GM19025 (cell line): ENCODE measurements at regions not wholly inside any gene's neighbourhood (a gene's known extent, or its start where the extent isn't known, plus 50 kb on each side); places are given as distances from the start of the nearest gene placed in this dataset.
A peak's percentile ranks its signal among the peaks of the same experiment; 100 is the strongest.

Experiments used
- ATAC-seq: cut with Tn5 transposase; IDR thresholded peaks from one replicate; pipeline ENCODE4 v1.9.1; 2021; ENCODE audit warnings: mild to moderate bottlenecking, low read depth, moderate library complexity; ENCODE audit not compliant: unreplicated experiment

DNA sequence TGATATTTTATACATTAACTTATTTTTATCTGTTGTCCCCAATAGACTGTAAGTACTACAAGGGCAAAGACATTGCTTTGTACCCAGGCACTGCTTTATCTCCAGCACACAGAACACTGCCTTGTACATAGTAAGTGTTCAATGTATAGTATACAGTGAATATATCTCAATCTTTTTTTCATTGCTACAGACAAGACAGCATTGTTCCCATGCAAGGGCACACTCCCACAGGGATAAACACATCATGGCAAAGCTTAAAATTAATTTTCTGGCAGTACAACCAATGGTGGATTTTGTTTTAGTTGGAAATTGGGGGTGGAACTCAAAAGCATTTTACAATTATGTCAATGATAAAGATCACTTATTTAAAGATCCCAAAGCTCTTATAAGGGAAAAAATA, 112.3 kb upstream of the EEA1 start:
- ATAC-seq, result no peak

DNA sequence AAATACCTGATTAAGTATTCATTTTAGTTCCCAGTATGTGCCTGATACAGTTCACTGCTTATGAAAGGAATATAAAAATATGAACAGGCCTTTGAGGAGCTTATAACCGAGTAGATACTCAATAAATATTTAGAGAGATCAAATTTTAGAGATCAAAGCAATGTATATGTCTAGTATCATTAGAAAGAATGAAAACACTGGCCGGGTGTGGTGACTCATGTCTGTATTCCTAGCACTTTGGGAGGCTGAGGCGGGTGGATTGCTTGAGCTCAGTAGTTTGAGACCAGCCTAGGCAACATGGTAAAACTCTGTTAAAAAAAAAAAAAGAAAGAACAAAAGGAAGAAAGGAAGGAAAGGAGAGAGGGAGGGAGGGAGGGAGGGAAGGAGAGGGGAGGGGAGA, 113.2 kb upstream of the EEA1 start:
- no peak for ATAC-seq

DNA sequence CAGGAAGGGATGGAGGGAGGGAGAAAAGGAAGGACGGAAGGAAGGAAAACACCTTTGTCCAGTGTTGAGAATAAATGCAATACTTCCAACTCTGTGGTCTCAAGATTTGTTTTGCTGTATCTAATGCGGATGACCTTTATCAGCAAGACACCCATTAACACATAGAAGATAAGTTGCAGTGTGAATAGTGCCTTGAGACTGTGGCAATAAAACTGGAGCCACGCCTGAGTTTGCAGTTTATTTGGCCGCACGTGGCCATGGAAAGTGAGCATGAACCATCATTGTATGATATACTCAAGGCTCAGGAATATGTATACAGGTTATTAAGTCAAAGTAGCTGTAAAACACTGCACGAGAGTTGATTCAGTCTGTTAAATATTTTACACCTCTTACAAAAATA, 113.6 kb upstream of the EEA1 start:
- ATAC-seq, result no peak

DNA sequence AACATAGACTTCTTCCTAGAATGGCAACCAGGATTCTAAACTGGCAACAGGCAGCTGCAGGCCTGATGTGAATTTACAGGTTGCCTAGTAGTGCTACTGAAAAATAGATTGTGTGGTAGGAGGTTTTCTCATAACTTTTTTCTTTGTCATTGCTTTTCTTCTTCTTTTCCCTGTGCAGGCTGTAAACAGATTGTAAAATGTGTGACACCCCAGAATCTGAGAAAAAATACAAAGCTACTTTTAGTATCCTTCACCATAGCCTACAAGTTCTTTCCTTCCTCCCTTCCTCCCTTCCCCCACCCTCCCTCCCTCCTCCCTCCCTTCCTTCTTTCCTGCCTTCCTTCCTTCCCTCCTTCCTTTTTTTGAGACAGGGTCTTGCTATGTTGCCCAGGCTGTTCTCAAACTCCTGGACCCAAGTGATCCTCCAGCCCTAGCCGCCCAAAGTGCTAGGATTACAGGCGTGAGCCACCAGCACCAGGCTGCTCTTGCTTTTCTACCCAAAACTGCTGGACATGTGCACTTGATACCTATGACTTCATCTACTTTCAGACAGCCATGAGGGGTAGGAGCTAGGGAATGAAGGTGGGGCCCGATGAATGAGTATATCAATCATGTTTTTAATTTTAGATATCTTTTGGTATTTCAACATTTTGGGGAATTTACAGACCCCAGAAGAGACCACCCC, 114.2 kb upstream of the EEA1 start:
- ATAC-seq, result no peak

DNA sequence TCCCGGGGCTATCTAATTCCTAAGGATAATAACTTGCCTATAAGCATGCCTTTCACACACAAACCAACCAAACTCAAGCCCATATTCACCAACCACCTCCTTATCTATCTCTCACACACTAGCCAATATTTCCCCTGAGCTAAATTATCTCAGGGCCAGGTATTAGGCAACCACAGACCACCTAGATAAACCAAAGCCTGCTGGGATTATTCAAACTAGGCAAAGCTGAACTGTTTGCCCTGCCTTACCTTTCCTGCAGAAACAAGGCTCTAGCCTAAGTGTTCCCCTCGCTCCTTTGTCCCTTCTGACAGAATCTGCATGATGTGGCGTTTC, 114.7 kb upstream of the EEA1 start:
- no peak for ATAC-seq

DNA sequence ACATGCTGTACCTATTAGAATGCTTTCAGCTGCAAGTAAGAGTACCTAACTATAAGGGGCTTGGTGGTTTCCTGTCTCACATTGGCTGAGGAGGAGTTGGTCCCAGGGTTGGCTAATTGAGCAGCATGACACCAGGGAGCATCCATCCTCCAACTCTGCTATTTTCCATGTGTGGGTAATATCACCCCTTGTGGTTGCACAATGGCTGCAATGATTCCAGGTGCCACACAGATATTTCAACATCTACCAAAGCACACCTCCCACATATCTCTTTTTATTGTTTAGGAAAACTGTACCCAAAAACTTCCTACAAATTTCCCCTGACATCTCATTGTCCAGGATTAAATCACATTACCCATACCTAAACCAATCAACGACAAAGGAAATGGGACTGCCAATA, 118.0 kb upstream of the EEA1 start:
- no peak for ATAC-seq

DNA sequence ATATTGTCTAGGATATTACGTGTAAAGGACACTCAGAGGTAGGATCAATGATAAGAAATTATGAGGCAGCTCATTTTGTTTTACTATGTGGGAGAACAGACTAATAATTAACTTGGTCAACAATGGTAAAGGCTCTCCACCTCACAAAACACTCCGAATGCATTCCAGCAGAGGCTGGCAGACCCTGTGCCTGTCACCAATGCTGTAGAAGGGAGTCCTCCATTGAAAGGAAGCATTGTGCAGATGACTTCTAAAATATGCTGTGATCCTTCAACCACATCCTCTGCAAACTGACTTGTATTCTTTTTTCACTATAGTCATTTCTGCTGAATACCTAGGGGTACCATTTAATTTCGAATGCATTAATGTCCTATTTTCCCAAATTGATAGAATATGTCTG, 119.6 kb upstream of the EEA1 start:
- no peak for ATAC-seq

DNA sequence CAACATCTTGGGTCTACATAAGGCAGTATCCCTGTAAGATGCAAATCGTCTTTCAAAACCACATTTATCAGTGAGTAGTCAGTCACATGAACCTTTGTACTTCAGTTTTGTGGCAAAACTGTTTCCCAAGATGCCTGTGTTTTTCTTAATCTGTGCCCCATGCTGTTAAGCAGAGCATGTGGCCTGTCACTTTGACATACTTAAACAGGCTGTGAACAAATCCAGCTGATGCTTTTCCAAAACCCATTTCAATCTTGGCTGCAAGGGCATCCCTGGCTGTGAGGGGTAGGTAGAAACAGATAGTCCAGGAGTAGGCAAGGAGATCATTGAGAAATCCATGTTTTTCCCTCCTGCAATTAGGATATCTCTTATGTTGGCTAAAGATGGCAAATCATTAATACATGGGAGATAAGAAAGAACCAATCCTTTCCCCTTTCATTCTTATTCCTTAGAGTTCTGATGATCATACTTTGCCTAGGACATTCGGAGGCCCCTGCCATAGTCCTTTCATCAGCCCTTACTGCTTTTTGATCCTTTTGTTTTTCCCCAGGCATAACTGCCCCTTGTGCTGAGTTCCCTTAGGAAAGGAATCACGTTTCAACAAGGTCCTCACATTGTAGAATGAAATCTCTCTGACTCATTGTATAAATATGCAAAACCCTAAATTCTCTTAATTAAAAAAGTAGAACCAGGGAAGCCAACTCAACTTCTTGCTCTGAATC, 121.1 kb upstream of the EEA1 start:
- no peak for ATAC-seq

DNA sequence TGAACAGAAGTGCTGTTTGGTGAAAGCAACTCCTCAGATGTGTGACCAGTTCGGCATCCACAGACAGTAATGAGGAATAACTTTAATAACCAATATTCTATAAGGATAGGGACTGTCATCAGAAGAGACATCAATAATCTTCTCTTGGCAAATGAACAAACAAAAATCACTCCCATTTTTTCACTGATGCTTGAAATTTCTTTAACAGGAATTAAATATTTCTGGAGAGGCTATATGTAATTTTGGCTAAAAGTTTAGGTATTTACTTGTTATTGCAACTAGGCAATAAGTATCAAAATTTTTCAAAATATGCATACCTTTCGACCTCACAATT, 121.6 kb upstream of the EEA1 start:
- ATAC-seq, result no peak

DNA sequence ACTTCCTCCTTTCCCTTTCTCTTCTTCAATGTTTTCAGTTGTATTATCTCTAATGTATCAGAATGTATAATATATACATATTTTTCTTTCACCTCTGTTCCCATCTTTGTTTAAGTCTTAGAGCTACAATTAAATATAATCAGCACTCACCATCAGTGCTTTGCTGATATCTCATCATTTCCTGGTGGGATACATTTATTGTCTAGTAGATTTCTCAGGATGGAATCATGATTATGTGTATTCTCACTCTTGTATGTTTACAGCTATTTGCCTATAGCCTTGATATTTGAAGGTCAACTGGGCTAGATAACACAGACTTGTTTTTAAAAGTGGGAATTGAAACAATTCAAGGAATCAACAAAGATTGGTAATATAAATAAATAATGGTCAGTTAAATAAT, 124.9 kb upstream of the EEA1 start:
- no peak for ATAC-seq

DNA sequence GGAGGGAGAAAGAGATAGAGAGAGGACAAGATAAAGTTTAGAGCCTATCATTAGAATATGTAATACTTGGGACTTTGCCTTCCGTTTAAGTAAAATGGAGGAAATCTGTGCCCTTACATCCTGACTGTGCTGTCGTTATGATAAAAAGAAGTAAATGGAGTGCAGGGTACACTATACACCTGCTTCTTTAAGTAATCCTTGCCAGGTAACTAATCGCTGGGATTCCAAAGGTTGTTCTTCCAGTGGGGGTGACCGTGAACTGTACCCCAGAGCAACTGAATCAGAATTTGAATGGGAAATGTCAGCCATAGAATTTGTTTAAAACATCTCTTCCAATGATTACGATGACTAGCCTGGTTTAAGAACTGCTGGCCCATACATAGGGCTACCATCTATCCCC, 126.1 kb upstream of the EEA1 start:
- ATAC-seq, result no peak

DNA sequence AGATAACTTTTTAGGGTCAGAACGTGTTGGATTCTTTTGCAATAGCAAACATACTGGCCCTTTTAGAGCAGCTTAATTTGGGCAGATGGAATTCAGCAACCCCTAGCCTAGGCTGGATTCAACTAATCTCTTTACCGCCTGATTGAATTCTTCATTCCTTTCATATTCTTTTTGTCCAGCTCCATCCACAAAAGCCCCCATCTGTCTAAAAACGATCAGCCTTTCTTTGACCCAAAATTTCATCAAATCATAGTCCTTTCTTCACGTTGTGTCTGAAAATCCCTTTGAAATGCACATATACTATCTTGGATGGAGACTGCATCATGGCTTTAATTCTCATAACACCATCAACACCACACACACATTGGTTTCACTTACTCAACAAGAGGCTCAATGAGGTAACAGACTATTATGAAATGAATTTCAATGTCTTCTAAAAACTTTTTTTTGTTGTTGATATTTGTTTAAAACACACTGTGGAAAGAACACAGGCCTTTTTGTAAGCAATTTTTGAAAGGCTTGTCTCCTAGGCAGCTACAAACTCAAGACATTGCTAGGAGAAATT, 128.0 kb upstream of the EEA1 start:
- ATAC-seq, result no peak

DNA sequence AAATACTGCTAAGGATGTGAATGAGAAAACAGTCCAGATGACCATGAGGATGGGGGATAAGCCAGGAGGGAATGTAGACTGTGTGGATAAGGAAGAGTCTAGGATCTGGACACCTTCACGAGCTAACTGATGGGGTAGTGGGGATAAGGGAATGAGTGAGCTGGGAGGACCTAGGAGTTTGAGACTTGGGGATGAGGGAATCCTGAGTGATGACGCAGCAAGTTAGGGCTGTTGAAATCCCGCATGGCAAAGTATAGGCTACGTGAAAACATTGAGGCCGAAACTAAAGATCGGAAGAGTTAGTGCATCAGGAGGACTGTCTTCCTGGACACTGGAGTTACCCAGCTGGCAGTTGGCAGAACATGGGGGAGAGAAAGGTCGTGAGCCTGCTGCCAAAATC, 129.2 kb upstream of the EEA1 start:
- no peak for ATAC-seq

DNA sequence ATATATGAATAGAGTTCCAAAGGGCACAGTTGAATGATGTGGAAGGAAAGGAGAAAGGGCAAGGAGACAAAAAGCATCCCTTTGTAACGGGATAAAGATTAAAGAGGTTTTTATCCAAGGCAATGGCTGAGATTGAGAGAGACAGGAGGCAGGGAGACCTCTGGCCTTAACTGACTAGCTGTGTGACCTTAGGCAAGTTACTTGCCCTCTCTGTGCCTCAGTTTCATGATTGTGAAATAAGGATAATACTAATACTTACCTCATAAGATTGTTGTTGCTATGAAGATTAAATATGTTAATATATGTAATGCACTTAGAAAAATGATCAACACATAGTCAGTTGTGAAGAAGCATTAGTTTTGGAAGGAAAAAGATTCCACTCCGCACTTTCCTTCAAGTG, 130.2 kb upstream of the EEA1 start:
- ATAC-seq, result no peak

DNA sequence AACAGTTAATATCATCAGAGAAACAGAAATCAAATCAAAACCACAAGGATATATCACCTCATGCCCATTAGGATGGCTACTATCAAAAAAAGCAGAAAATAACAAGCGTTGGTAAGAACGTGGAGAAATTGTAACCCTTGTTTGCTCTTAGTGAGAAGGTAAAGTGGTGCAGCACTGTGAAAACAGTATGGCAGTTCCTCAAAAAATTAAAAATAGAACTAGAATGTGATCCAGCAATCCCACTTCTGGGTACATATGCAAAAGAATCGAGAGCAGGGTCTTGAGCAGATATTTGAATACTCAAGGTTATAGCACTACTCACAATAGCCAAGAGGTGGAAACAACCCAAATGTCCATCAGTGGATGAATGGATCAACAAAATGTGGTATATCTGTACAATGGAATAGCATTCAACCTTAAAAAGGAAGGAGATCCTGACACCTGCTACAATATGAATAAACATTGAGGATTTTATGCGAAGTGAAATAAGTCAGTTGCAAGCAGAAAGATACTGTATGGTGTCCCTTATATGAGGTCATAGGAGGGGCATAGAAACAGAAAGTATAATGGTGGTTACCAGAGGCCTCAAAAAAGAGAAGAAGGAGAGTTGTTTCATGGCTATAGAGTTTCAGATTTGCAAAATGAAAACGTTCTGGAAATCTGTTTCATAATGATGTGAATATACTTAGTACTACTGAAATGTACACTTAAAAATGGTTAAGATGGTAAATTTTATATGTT, 131.0 kb upstream of the EEA1 start:
- peak; percentile 97 for ATAC-seq

DNA sequence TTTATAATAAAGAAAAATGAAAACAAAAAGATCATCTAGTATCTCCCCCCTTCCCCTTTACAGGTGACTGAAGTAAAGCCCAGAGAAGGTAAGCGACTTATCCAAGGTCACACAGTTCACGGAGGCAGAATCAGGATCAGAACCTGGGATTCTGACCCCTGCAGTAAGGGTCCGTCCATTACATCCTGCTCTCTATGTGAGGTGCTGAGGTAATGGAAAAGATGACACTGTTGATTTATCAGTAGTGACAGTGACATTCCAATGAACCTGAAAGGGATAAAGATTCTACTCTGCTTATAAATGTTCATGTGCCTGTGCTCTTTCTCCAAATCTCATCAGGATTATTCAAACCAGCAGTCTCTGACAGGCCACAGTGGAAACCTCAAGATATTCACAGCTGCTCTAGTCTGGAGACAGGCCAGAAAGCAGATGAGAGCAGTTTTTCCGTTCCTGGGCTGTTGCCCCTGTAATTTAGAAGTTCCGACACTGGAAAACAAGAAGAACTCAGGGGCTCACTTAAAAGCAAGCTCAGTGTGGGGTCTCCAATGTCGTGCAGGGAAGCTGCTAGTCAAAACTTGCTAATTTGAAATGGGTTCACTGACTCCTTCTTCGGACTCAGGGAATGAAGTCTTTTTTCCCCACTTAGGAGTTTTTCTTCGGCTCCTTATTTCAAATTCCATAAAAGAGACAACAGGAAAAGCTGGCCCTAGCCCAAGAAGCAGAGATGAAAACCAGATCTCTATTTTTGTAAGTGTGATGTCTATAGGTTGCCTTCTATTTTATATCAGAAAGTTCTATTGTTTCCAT, 131.8 kb upstream of the EEA1 start:
- ATAC-seq, result peak; percentile 20

DNA sequence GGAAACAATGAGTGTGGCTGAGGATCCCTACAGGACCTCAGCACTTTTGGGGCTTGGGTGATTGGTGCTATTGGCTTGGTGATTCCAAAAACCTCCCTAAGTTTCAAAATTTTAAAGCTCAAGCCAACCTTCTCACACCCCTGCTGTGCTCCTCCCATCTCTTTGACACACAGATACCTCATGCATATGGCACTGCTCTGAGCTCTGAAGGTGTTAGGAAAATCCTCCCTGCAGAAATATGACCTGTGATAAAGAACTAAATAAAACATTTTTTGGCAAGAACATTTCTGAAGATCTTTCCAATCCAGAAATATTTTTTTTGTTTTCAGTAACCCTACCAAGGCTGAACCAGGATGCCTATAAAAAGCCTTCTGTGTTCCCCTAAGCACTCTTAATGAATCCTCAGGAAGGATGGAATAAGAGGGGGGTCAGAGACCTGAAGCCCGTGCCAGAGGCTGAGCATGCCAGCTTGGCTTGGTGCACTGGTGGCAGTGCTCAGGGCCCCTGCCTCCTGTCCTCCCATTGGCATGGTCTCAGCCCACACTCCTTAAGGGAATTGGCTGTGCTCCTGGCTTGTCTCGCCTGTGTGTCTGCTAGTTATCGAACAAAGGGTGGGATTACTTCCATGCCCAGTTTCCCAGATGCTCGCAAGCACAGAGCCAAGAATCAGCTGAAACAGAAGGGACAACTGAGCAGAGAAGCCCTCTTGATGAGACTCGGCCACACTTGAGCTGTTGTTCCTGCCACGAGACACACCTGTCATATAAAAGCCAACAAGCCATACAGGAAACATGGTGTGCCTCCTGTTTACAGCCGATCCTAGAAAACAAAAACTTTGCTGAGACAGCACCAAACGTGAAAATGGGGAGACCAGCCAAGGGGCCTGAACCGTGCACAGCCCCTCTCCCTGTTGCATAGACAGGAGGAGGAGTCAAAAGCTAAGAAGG, 132.7 kb upstream of the EEA1 start:
- ATAC-seq, result no peak

DNA sequence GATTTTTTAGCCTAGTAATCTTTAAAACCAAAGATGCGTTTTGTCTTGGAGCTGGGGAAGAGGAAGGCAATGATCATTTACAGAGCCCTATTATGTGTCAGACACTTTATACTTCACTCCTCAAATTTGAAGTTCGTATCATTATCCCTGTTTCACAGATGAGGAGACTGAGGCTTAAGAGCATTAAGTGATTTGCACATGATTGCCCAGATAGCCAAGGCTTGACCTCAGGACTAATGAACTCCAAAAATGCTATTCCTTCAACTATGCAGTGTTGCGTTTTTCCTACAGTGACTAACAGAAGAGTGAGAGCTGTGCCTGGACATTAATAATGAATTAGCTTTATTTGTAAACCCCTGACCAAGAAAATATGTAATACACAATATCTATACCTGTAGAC, 136.8 kb upstream of the EEA1 start:
- no peak for ATAC-seq

DNA sequence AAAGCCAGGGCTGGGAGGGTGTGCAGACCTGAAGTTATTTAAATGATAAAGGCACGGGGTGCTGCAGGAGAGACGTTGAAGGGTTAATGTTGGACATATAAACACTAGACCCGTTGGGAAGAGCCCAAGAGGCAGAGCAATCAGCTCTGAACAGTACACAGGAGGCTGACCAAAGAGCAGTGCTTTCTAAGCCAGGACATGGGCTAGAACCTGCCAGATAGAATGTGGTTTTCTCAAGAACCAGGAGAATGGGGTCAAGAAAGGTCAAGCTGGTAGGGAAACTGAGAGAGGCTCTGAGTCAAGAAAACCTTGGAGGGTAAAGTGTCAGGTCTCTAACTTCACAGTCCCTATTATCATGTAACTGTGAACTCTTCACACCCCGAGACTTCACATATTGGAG, 143.2 kb upstream of the EEA1 start:
- no peak for ATAC-seq

DNA sequence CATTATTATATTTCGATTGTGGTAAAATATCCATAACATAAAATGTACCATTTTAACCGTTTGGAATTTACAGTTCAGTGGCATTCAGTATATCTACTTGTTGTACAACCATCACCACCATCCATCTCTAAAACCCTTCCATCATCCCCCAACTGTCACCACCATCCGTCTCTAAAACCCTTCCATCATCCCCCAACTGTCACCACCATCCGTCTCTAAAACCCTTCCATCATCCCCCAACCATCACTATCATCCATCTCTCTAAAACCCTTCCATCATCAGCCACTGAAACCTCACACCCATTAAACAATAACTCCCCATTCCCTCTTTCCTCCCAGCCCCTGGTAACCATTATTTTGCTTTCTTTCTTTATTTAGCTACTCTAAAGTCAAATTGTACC, 144.2 kb upstream of the EEA1 start:
- ATAC-seq, result no peak
